ENCODE measurements at regions not wholly inside any gene's neighbourhood (a gene's known extent, or its start where the extent isn't known, plus 50 kb on each side); places are given as distances from the start of the nearest gene placed in this dataset.

DNA sequence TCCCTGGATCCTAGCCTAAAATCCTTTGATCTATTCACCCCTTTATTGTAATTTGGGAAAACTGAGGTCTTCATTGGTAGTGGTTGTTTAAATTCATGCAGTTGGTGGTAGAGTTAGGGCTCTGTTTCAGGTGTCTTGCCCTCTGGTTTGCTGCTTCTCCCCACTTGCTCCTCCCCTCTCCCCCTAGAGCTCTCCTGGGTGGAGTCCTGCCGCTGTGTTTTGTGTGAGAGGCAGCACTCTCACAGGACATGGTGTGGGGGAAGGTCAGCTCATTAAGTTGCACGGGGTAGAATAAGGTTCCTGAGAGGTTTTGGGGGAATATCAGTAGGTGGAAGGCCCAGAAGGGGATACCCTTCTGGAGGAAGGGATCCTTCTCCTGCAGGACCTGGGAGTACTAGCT lies 98.1 kb upstream of the NECTIN1 start (continued):
- TF ChIP-seq RFX1 (IDR thresholded peaks at IDR 0.05) (no peak), ZNF446 (CRISPR knock-in tag; IDR thresholded peaks at IDR 0.05) (no peak), ZSCAN21 (CRISPR knock-in tag; IDR thresholded peaks at IDR 0.05; ENCODE audit: borderline replicate concordance) (no peak)
- TF ChIP-seq, protein P1, sequence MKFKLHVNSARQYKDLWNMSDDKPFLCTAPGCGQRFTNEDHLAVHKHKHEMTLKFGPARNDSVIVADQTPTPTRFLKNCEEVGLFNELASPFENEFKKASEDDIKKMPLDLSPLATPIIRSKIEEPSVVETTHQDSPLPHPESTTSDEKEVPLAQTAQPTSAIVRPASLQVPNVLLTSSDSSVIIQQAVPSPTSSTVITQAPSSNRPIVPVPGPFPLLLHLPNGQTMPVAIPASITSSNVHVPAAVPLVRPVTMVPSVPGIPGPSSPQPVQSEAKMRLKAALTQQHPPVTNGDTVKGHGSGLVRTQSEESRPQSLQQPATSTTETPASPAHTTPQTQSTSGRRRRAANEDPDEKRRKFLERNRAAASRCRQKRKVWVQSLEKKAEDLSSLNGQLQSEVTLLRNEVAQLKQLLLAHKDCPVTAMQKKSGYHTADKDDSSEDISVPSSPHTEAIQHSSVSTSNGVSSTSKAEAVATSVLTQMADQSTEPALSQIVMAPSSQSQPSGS (CRISPR knock-in tag; IDR thresholded peaks at IDR 0.05), result no peak

DNA sequence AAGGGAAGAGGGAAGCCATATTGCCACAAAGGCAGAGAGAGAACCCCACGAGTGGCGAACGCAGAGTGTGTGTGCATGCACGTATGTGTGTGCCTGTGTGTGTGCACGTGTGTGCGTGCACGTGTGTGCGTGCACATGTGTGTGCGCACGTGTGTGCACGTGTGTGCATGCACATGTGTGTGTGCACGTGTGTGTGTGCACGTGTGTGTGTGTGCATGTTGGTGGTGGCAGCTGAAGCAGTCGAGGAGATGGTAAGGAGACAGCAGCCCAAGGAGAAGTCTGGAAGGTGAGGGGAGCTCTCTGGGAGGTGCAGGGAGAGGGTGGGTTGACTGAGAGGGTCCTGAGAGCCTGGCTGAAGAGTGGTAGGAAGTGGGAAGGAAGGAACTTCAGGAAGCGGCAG lies 94.1 kb upstream of the NECTIN1 start:
- Histone ChIP-seq H3K9ac (ENCODE audit: insufficient read depth, low read depth, low read length) (no peak overlapping the region), H3K27me3 (ENCODE audit: control insufficient read depth in 1 of 2, insufficient read depth in 2 of 2, low read length in 2 of 2) (peaks cover 7 to 38% of the 10 kb centered on the region in 2 experiments; a peak in 4 of 5 replicates), H3K4me3 (replicated peaks in 1 of 3; ENCODE audit: insufficient read depth in 1 of 3, low read depth in 2 of 3, low read length in 3 of 3) (no peak overlapping the region), H3K36me3 (replicated peaks in 1 of 2; ENCODE audit: control insufficient read depth in 1 of 2, insufficient read depth in 2 of 2, low read length in 2 of 2) (no peaks in the 10 kb centered on the region), H3K4me2 (ENCODE audit: low read depth, low read length) (no peak overlapping the region), H4K20me1 (ENCODE audit: insufficient read depth, low read length) (no peaks in the 10 kb centered on the region), H3K27ac (ENCODE audit: extremely low read length, insufficient read depth, low read length) (no peak overlapping the region), H3K4me1 (ENCODE audit: insufficient read depth, low read length) (no peaks in the 10 kb centered on the region), H3K9me3 (ENCODE audit: low read length) (no peaks in the 10 kb centered on the region), H3K79me2 (ENCODE audit: insufficient read depth, low read length) (no peaks in the 10 kb centered on the region), H2AFZ (ENCODE audit: low read length) (no peak overlapping the region)
- in situ Hi-C loops (cut with HindIII; ENCODE audit: extremely low pct_ligation_motif_present, low pct_unique_long_range_greater_than_20kb), result no loop called here
- DNase-seq (ENCODE audit: low spot score) (no peak), ATAC-seq (no peak), FAIRE-seq (no peak)
- intact Hi-C loops (cut with micrococcal nuclease; ENCODE audit: unreplicated experiment), result no loop called here
- BruUV-seq (replicated peaks), result no TSS peak
- 25% methylated on average over 15 of the region's 15 CpGs for WGBS (ENCODE audit: low lambda C conversion rate)
- POLR2A ChIA-PET, result no interaction called here
- TF ChIP-seq, protein P2, sequence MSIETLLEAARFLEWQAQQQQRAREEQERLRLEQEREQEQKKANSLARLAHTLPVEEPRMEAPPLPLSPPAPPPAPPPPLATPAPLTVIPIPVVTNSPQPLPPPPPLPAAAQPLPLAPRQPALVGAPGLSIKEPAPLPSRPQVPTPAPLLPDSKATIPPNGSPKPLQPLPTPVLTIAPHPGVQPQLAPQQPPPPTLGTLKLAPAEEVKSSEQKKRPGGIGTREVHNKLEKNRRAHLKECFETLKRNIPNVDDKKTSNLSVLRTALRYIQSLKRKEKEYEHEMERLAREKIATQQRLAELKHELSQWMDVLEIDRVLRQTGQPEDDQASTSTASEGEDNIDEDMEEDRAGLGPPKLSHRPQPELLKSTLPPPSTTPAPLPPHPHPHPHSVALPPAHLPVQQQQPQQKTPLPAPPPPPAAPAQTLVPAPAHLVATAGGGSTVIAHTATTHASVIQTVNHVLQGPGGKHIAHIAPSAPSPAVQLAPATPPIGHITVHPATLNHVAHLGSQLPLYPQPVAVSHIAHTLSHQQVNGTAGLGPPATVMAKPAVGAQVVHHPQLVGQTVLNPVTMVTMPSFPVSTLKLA (IDR thresholded peaks at IDR 0.05), result peak; percentile 95
- no peak for TF ChIP-seq ZNF782 (CRISPR knock-in tag; IDR thresholded peaks at IDR 0.05; ENCODE audit: borderline replicate concordance)
- CTCF ChIA-PET (ENCODE audit: low intra/inter-chr PET ratio, low total read pairs), result no interaction called here

Measured in HepG2 (cell line).